ENCODE measurements at regions not wholly inside any gene's neighbourhood (a gene's known extent, or its start where the extent isn't known, plus 50 kb on each side); places are given as distances from the start of the nearest gene placed in this dataset.

DNA sequence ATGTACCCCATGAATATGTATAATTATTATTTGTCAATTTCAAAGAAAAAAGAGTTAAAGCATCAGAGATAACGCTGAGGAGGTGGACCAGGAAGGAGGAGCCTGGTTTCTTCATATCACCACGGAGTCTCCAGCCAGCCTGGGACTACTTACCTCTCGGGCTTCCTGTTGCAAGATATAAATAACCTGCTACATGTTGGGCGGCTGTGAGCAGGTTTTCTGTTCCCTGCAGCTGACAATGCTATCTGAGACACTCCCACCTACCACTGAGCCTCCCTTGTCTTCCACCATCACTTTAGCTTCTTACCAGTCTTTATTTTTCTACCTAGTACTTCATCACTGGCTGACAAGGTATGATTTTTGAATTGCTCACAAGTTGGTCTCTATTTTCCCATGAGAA lies 102.7 kb upstream of the CPEB4 start:
- no peak for TF ChIP-seq FOXP2 (optimal IDR thresholded peaks at IDR 0.05; ENCODE audit: control extremely low read depth, extremely low read length, insufficient read depth)
- no peak for TF ChIP-seq POLR2AphosphoS5 (IDR thresholded peaks at IDR 0.05; ENCODE audit: borderline replicate concordance, low read depth, low read length)

Data from SK-N-MC (cell line).